Right lobe of liver (tissue), 6 donors: ENCODE measurements at regions not wholly inside any gene's neighbourhood (a gene's known extent, or its start where the extent isn't known, plus 50 kb on each side); places are given as distances from the start of the nearest gene placed in this dataset.
A peak's percentile ranks its signal among the peaks of the same experiment; 100 is the strongest.

Source experiments
- ATAC-seq, 4 donors: fragments of 200-7000 bp; cut with Tn5 transposase; one replicate each; pipeline ENCODE4 v1.9.1; 2020; ENCODE audit warnings: mild to moderate bottlenecking in 4 of 4, moderate library complexity in 4 of 4
- DNase-seq, 3 donors: peaks; one replicate each; pipeline ENCODE4 v3.0.0-alpha.2; 2020
- H3K27ac ChIP-seq, 3 donors: fragments of 200-600 bp; one replicate each; pipeline ENCODE4 v1.8.0; 2022
- H3K27me3 ChIP-seq, 2 donors: fragments of 200-600 bp; one replicate each; pipeline ENCODE4 v1.8.0; 2022
- H3K36me3 ChIP-seq, 4 donors: fragments of 200-600 bp; sonication (generic) in 1 of 4; one replicate each; pipeline versions ENCODE4 v1.5.1 to v1.8.0; 2017 to 2022; ENCODE audit warnings: control low read depth in 1 of 4
- H3K4me1 ChIP-seq, 4 donors: fragments of 200-600 bp; sonication (generic) in 1 of 4; one replicate each; pipeline versions ENCODE4 v1.5.1 to v1.8.0; 2017 to 2022; ENCODE audit warnings: control low read depth in 1 of 4
- H3K4me3 ChIP-seq, 3 donors: fragments of 200-600 bp; one replicate each; pipeline ENCODE4 v1.8.0; 2022
- H3K9me3 ChIP-seq, 4 donors: fragments of 200-600 bp; sonication (generic) in 1 of 4; one replicate each; pipeline versions ENCODE4 v1.5.1 to v1.8.0; 2017 to 2022; ENCODE audit warnings: control low read depth in 1 of 4
- CTCF ChIP-seq, 4 donors: fragments of 200-600 bp in 3 of 4; fragments of 450-650 bp in 1 of 4; IDR thresholded peaks; one replicate each; pipeline versions ENCODE4 v1.5.1 to v1.8.0; 2016 to 2022; ENCODE audit warnings: antibody characterized with exemption in 4 of 4, mild to moderate bottlenecking in 2 of 4
- POLR2A ChIP-seq: fragments of 450-650 bp; IDR thresholded peaks from one replicate; pipeline ENCODE4 v1.6.1; 2017; ENCODE audit warnings: antibody characterized with exemption, mild to moderate bottlenecking
- WGBS: methylation state at CpG from one replicate; pipeline ENCODE4 v1.1.6; 2018; ENCODE audit warnings: low coverage, low lambda C conversion rate; ENCODE audit not compliant: insufficient coverage; ENCODE audit errors: missing lambda C conversion rate; 5-methylcytosine and 5-hydroxymethylcytosine counted together
- intact Hi-C, 2 donors: fragments of 100-400 bp; cut with DNase I; formaldehyde crosslinking; loops; one replicate each; pipeline versions ENCODE4 v1.11.2 to v1.14.1; 2022
- donor health status: DM: no; HTN: yes; CAD: no.
- donor health status: DM: no; HTN: no; CAD: no.
- donor health status: DM: no; HTN: no; CAD: no.
- donor health status: DM: no; HTN: yes; CAD: no.
- donor health status: DM: no; HTN: yes; CAD: no.

- H3K4me1 ChIP-seq: no peaks in the 10 kb centered on the region
- no peaks in the 10 kb centered on the region for H3K27me3 ChIP-seq
- ATAC-seq (no peak), DNase-seq (no peak)
- H3K4me3 ChIP-seq: no peak overlapping the region
- H3K27ac ChIP-seq: no peak overlapping the region
- TF ChIP-seq POLR2A (no peak), CTCF (IDR thresholded peaks at IDR 0.05) (no peak)
- H3K36me3 ChIP-seq: no peaks in the 10 kb centered on the region
- intact Hi-C loops: no loop called here
- 79% methylated on average over 4 of the region's 5 CpGs for WGBS
- no peaks in the 10 kb centered on the region for H3K9me3 ChIP-seq
Measured at GRCh38 chr3:161156936-161157335, 51.8 kb upstream of the B3GALNT1 start.

DNA sequence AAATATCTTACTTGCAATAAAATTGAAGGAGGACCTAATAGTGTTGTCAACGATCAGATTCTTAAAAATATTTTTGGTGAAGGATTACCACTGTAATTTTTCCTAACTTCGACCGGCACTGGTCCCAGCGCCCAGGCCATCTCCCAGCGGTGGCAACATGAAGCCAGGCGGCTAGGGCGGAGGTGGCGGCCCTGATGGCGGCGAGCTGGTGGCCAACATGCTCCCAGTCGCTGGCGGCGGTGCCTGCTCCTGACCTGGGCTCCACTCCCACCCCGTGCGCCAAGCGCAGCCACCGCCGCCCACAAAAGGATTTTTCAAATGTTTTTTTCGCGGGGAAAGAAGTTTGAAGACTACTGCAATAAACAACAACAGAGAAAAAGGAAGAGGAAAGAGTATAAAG is 56.5 kb upstream of the B3GALNT1 start:
- H3K4me3 ChIP-seq: no peak overlapping the region
- intact Hi-C loops: no loop called here
- H3K27me3 ChIP-seq: no peaks in the 10 kb centered on the region
- TF ChIP-seq POLR2A (no peak), CTCF (IDR thresholded peaks at IDR 0.05) (no peak)
- no peaks in the 10 kb centered on the region for H3K9me3 ChIP-seq
- no peaks in the 10 kb centered on the region for H3K36me3 ChIP-seq
- WGBS: 94% methylated on average over 20 of the region's 20 CpGs
- no peak overlapping the region for H3K27ac ChIP-seq
- ATAC-seq (no peak), DNase-seq (no peak)
- no peaks in the 10 kb centered on the region for H3K4me1 ChIP-seq

DNA sequence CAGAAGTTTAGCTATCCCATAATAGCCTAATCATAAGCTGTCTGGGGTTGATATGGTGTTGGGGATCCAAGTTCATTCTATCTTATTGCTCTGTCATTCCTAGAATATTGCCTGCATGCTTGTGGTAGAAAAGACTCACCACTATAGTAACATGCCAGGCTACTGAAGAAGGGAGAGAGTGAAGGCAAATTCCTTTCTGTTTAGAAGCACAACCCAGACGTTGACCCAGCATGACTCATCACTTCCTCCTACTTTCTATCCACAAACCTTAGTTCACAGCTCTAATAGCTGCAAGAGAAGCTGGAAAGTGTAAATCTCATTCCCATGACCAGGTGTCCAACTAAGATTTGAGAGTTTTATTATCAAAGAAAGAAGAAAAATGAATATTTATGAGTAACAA is 57.8 kb upstream of the NMD3 start:
- H3K27ac ChIP-seq: no peak overlapping the region
- ATAC-seq (peak in 1 of 4 donors; percentile 35), DNase-seq (no peak)
- no peaks in the 10 kb centered on the region for H3K27me3 ChIP-seq
- intact Hi-C loops: no loop called here
- no peak overlapping the region for H3K4me3 ChIP-seq
- no peaks in the 10 kb centered on the region for H3K9me3 ChIP-seq
- H3K4me1 ChIP-seq: no peaks in the 10 kb centered on the region
- TF ChIP-seq CTCF (IDR thresholded peaks at IDR 0.05) (no peak), POLR2A (no peak)
- H3K36me3 ChIP-seq: no peaks in the 10 kb centered on the region
- WGBS: 19% methylated on average over 1 of the region's 1 CpG

DNA sequence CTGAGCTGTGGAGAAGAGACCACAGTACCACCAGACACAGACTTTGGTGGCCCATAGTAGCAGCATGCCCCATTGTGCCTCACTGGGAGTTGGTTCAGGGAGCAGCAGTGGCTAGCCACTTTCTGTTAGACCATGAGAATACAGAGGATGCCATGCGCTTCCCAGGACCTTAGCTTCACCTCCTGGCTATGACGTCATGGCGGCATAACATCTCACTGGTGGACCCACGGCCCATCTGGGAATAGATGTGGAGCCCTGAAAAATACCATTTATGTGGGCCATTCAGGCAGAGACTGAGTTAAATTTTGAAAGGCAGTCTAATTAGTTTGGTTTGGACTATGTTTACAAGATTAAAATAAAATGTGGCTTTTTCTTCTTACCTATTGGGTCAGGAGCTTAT is 55.1 kb upstream of the NMD3 start:
- ATAC-seq: no peak
- no peak for TF ChIP-seq CTCF (IDR thresholded peaks at IDR 0.05)
- no peak for TF ChIP-seq POLR2A

DNA sequence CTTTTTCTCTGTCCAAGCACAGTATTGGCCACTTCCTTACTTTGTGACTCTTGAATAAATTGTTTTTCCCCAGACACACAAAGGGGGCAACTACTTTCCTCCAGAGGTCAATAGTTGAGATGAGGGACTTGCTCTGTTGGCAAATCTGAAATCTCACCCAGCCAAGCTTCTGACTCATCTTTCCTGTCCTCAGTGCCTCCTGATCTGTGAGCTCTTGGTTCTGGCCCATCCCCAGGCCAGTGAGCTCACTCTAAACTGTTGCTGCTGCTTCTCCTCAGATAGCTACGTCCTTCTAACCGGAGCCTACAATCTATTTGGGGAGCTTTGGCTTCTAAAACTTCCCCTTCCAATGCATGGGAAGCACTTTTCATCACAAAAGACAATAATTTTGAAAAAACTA is 50.0 kb upstream of the NMD3 start:
- no peak overlapping the region for H3K4me3 ChIP-seq
- no peaks in the 10 kb centered on the region for H3K27me3 ChIP-seq
- H3K9me3 ChIP-seq: no peaks in the 10 kb centered on the region
- intact Hi-C loops: no loop called here
- 45% methylated on average over 2 of the region's 2 CpGs for WGBS
- no peaks in the 10 kb centered on the region for H3K4me1 ChIP-seq
- TF ChIP-seq POLR2A (no peak), CTCF (IDR thresholded peaks at IDR 0.05) (no peak)
- DNase-seq (peak in 1 of 3 donors; percentile 56), ATAC-seq (peak; percentile 54 to 99 (median 78))
- no peak overlapping the region for H3K27ac ChIP-seq
- H3K36me3 ChIP-seq: no peaks in the 10 kb centered on the region

More for the DNA sequence above, 55.1 kb upstream of the NMD3 start:
- no peak overlapping the region for H3K4me3 ChIP-seq
- WGBS: 100% methylated on average over 4 of the region's 4 CpGs
- intact Hi-C loops: no loop called here
- H3K36me3 ChIP-seq: no peaks in the 10 kb centered on the region
- no peak for DNase-seq
- no peaks in the 10 kb centered on the region for H3K4me1 ChIP-seq
- H3K27ac ChIP-seq: no peak overlapping the region
- H3K9me3 ChIP-seq: no peaks in the 10 kb centered on the region
- no peaks in the 10 kb centered on the region for H3K27me3 ChIP-seq
